ENCODE measurements at regions not wholly inside any gene's neighbourhood (a gene's known extent, or its start where the extent isn't known, plus 50 kb on each side); places are given as distances from the start of the nearest gene placed in this dataset.

DNA sequence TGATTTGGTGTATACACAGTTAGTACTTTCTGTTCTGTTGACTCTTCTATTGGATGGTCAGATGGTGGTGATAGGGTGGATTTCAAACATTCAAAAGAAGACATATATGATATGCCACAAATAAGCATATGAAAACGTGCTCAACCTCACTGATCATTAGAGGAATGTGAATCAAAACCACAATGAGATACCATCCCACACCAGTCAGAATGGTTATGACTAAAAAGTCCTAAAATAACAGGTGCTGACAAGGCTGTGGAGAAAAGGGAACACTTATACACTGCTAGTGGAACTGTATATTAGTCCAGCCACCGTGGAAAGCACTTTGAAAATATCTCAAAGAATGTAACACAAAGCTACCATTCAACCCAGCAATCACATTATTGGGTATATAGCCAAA, 425.5 kb downstream of the C12orf50 start:
- TF ChIP-seq, protein P1, sequence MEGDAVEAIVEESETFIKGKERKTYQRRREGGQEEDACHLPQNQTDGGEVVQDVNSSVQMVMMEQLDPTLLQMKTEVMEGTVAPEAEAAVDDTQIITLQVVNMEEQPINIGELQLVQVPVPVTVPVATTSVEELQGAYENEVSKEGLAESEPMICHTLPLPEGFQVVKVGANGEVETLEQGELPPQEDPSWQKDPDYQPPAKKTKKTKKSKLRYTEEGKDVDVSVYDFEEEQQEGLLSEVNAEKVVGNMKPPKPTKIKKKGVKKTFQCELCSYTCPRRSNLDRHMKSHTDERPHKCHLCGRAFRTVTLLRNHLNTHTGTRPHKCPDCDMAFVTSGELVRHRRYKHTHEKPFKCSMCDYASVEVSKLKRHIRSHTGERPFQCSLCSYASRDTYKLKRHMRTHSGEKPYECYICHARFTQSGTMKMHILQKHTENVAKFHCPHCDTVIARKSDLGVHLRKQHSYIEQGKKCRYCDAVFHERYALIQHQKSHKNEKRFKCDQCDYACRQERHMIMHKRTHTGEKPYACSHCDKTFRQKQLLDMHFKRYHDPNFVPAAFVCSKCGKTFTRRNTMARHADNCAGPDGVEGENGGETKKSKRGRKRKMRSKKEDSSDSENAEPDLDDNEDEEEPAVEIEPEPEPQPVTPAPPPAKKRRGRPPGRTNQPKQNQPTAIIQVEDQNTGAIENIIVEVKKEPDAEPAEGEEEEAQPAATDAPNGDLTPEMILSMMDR (IDR thresholded peaks at IDR 0.05; ENCODE audit: poor library complexity, severe bottlenecking): no peak
- TF ChIP-seq EZH2 (IDR thresholded peaks at IDR 0.05; ENCODE audit: borderline replicate concordance, insufficient read depth, low read length, poor library complexity, severe bottlenecking): no peak
- no peak for TF ChIP-seq MXI1 (conservative IDR thresholded peaks at IDR 0.05; ENCODE audit: poor library complexity, severe bottlenecking)
- TF ChIP-seq EP300 (conservative IDR thresholded peaks at IDR 0.05; ENCODE audit: poor library complexity, severe bottlenecking): no peak
- no peak for TF ChIP-seq POLR2AphosphoS5 (IDR thresholded peaks at IDR 0.05)
- TF ChIP-seq, protein P2, sequence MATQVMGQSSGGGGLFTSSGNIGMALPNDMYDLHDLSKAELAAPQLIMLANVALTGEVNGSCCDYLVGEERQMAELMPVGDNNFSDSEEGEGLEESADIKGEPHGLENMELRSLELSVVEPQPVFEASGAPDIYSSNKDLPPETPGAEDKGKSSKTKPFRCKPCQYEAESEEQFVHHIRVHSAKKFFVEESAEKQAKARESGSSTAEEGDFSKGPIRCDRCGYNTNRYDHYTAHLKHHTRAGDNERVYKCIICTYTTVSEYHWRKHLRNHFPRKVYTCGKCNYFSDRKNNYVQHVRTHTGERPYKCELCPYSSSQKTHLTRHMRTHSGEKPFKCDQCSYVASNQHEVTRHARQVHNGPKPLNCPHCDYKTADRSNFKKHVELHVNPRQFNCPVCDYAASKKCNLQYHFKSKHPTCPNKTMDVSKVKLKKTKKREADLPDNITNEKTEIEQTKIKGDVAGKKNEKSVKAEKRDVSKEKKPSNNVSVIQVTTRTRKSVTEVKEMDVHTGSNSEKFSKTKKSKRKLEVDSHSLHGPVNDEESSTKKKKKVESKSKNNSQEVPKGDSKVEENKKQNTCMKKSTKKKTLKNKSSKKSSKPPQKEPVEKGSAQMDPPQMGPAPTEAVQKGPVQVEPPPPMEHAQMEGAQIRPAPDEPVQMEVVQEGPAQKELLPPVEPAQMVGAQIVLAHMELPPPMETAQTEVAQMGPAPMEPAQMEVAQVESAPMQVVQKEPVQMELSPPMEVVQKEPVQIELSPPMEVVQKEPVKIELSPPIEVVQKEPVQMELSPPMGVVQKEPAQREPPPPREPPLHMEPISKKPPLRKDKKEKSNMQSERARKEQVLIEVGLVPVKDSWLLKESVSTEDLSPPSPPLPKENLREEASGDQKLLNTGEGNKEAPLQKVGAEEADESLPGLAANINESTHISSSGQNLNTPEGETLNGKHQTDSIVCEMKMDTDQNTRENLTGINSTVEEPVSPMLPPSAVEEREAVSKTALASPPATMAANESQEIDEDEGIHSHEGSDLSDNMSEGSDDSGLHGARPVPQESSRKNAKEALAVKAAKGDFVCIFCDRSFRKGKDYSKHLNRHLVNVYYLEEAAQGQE (IDR thresholded peaks at IDR 0.05; ENCODE audit: borderline replicate concordance): no peak
- no peak for TF ChIP-seq TAF1 (IDR thresholded peaks at IDR 0.05; ENCODE audit: low read depth)
- TF ChIP-seq RAD21 (conservative IDR thresholded peaks at IDR 0.05): no peak
- no peak for TF ChIP-seq SMC3 (conservative IDR thresholded peaks at IDR 0.05; ENCODE audit: poor library complexity)

Measured in neural cell (in vitro differentiated cells).